CD4-positive, CD25-positive, alpha-beta regulatory T cell (primary cell): ENCODE measurements at regions not wholly inside any gene's neighbourhood (a gene's known extent, or its start where the extent isn't known, plus 50 kb on each side); places are given as distances from the start of the nearest gene placed in this dataset.

Experiments
- ATAC-seq, 2 donors: fragments of 150-1000 bp; cut with Tn5 transposase; one replicate each; pipeline ENCODE4 v1.10.0; 2021; ENCODE audit warnings: low read depth in 2 of 2, moderate number of reproducible peaks in 2 of 2, moderate library complexity in 1 of 2
- DNase-seq, 3 donors: peaks; one replicate each; pipeline versions ENCODE4 v3.0.0 to v3.0.0-alpha.2; 2012 to 2022; ENCODE audit warnings: mixed read lengths in 1 of 3
- H3K27ac ChIP-seq: one replicate; pipeline ENCODE4 v1.7.0; 2013; ENCODE audit warnings: mild to moderate bottlenecking, low read length; ENCODE audit not compliant: insufficient read depth, poor library complexity, severe bottlenecking
- H3K27me3 ChIP-seq: one replicate; pipeline ENCODE4 v1.7.0; 2013; ENCODE audit warnings: low read length; ENCODE audit not compliant: control insufficient read depth, insufficient read depth
- H3K36me3 ChIP-seq: one replicate; pipeline ENCODE4 v1.7.0; 2013; ENCODE audit warnings: mild to moderate bottlenecking, low read length, moderate library complexity; ENCODE audit not compliant: control insufficient read depth, insufficient read depth
- H3K4me1 ChIP-seq: 2 replicates; pipeline ENCODE4 v1.7.0; 2013; ENCODE audit warnings: mild to moderate bottlenecking, low read length; ENCODE audit not compliant: insufficient read depth, control insufficient read depth, poor library complexity, severe bottlenecking
- H3K4me3 ChIP-seq: one replicate; pipeline ENCODE4 v1.7.0; 2013; ENCODE audit warnings: low read depth, mild to moderate bottlenecking, low read length, moderate library complexity
- H3K9me3 ChIP-seq, 2 experiments: 1 replicate in 1 of 2; 2 replicates in 1 of 2; pipeline ENCODE4 v1.7.0; 2013; ENCODE audit warnings: low read length in 2 of 2, mild to moderate bottlenecking in 1 of 2, moderate library complexity in 1 of 2; ENCODE audit not compliant: control insufficient read depth in 2 of 2
- H3K27ac Mint-ChIP-seq, 3 donors: one replicate each; pipeline ENCODE4 v1.8.0; 2020 to 2022; ENCODE audit warnings: mild to moderate bottlenecking in 3 of 3, mixed read lengths in 3 of 3, moderate library complexity in 2 of 3
- H3K27me3 Mint-ChIP-seq: one replicate; pipeline ENCODE4 v1.8.0; 2022; ENCODE audit warnings: mild to moderate bottlenecking, mixed read lengths
- H3K36me3 Mint-ChIP-seq: one replicate; pipeline ENCODE4 v1.8.0; 2020; ENCODE audit warnings: mixed read lengths
- H3K4me1 Mint-ChIP-seq, 4 donors: one replicate each; pipeline ENCODE4 v1.8.0; 2020 to 2022; ENCODE audit warnings: mixed read lengths in 4 of 4, mild to moderate bottlenecking in 1 of 4
- H3K4me3 Mint-ChIP-seq, 4 donors: one replicate each; pipeline ENCODE4 v1.8.0; 2020 to 2022; ENCODE audit warnings: mild to moderate bottlenecking in 4 of 4, mixed read lengths in 4 of 4, moderate library complexity in 3 of 4
- H3K9me3 Mint-ChIP-seq, 7 donors: one replicate each; pipeline ENCODE4 v1.8.0; 2020 to 2022; ENCODE audit warnings: mixed read lengths in 7 of 7, mild to moderate bottlenecking in 3 of 7, moderate library complexity in 2 of 7

- Mint-ChIP-seq H3K27ac (no peak overlapping the region), H3K4me1 (no peaks in the 10 kb centered on the region), H3K36me3 (no peaks in the 10 kb centered on the region), H3K4me3 (no peak overlapping the region), H3K9me3 (peaks cover 0 to 3% (median 0%) of the 10 kb centered on the region in 7 donors), H3K27me3 (no peaks in the 10 kb centered on the region)
- H3K4me3 ChIP-seq, result no peak overlapping the region
- H3K27me3 ChIP-seq, result no peaks in the 10 kb centered on the region
- ATAC-seq (no peak), DNase-seq (no peak)
- H3K36me3 ChIP-seq, result no peaks in the 10 kb centered on the region
- no peak overlapping the region for H3K27ac ChIP-seq
- no peaks in the 10 kb centered on the region for H3K4me1 ChIP-seq
- no peaks in the 10 kb centered on the region for H3K9me3 ChIP-seq
Measured at GRCh38 chr1:221187174-221187573, 307.9 kb downstream of the HLX start.

- Histone ChIP-seq H3K36me3 (no peaks in the 10 kb centered on the region), H3K4me1 (no peaks in the 10 kb centered on the region), H3K9me3 (no peaks in the 10 kb centered on the region), H3K4me3 (no peak overlapping the region), H3K27ac (no peak overlapping the region), H3K27me3 (no peaks in the 10 kb centered on the region)
- Mint-ChIP-seq H3K27ac (no peak overlapping the region), H3K36me3 (no peaks in the 10 kb centered on the region), H3K9me3 (peaks cover 0 to 2% (median 0%) of the 10 kb centered on the region in 7 donors), H3K27me3 (no peaks in the 10 kb centered on the region), H3K4me1 (no peaks in the 10 kb centered on the region), H3K4me3 (no peak overlapping the region)
- no peak for ATAC-seq
- DNase-seq, result no peak
Measured at GRCh38 chr1:221188458-221188857, 309.2 kb downstream of the HLX start.

- no peak overlapping the region for H3K27ac Mint-ChIP-seq
- DNase-seq (no peak), ATAC-seq (no peak)
- Histone ChIP-seq H3K27ac (no peak overlapping the region), H3K36me3 (no peaks in the 10 kb centered on the region), H3K9me3 (no peaks in the 10 kb centered on the region), H3K4me3 (no peak overlapping the region), H3K27me3 (no peaks in the 10 kb centered on the region), H3K4me1 (no peaks in the 10 kb centered on the region)
- H3K27me3 Mint-ChIP-seq, result no peaks in the 10 kb centered on the region
- no peaks in the 10 kb centered on the region for H3K36me3 Mint-ChIP-seq
- no peaks in the 10 kb centered on the region for H3K4me1 Mint-ChIP-seq
- no peak overlapping the region for H3K4me3 Mint-ChIP-seq
- peaks cover 0 to 1% (median 0%) of the 10 kb centered on the region in 7 donors for H3K9me3 Mint-ChIP-seq
Measured at GRCh38 chr1:221190249-221190648, 311.0 kb downstream of the HLX start.

- DNase-seq (no peak), ATAC-seq (no peak)
- Mint-ChIP-seq H3K27ac (no peak overlapping the region), H3K4me1 (no peaks in the 10 kb centered on the region), H3K4me3 (no peak overlapping the region), H3K36me3 (no peaks in the 10 kb centered on the region), H3K27me3 (peaks cover 5% of the 10 kb centered on the region), H3K9me3 (peaks cover 0 to 1% (median 0%) of the 10 kb centered on the region in 7 donors)
- Histone ChIP-seq H3K4me3 (no peak overlapping the region), H3K27me3 (no peaks in the 10 kb centered on the region), H3K4me1 (no peaks in the 10 kb centered on the region), H3K9me3 (no peaks in the 10 kb centered on the region), H3K27ac (no peak overlapping the region), H3K36me3 (no peaks in the 10 kb centered on the region)
Measured at GRCh38 chr1:221192055-221192454, 312.8 kb downstream of the HLX start.

- ATAC-seq (no peak), DNase-seq (no peak)
- Histone ChIP-seq H3K4me3 (no peak overlapping the region), H3K27ac (no peak overlapping the region), H3K27me3 (no peaks in the 10 kb centered on the region), H3K36me3 (no peaks in the 10 kb centered on the region), H3K9me3 (no peaks in the 10 kb centered on the region), H3K4me1 (no peaks in the 10 kb centered on the region)
- Mint-ChIP-seq H3K4me1 (no peaks in the 10 kb centered on the region), H3K27ac (no peak overlapping the region), H3K9me3 (peaks cover 0 to 3% (median 1%) of the 10 kb centered on the region in 7 donors), H3K36me3 (no peaks in the 10 kb centered on the region), H3K4me3 (no peak overlapping the region), H3K27me3 (peaks cover 5% of the 10 kb centered on the region)
Measured at GRCh38 chr1:221200464-221200863, 321.2 kb downstream of the HLX start.

- H3K27ac Mint-ChIP-seq, result no peak overlapping the region
- no peak overlapping the region for H3K4me3 Mint-ChIP-seq
- Histone ChIP-seq H3K4me1 (no peaks in the 10 kb centered on the region), H3K9me3 (no peaks in the 10 kb centered on the region), H3K36me3 (no peaks in the 10 kb centered on the region), H3K4me3 (no peak overlapping the region), H3K27ac (no peak overlapping the region), H3K27me3 (no peaks in the 10 kb centered on the region)
- no peak for DNase-seq
- H3K4me1 Mint-ChIP-seq, result no peaks in the 10 kb centered on the region
- ATAC-seq, result no peak
- H3K9me3 Mint-ChIP-seq, result peaks cover 0 to 3% (median 0%) of the 10 kb centered on the region in 7 donors
- H3K27me3 Mint-ChIP-seq, result no peaks in the 10 kb centered on the region
- no peaks in the 10 kb centered on the region for H3K36me3 Mint-ChIP-seq
Measured at GRCh38 chr1:221201773-221202172, 322.5 kb downstream of the HLX start.

- Mint-ChIP-seq H3K27me3 (no peaks in the 10 kb centered on the region), H3K36me3 (no peaks in the 10 kb centered on the region), H3K4me1 (no peaks in the 10 kb centered on the region), H3K9me3 (peaks cover 0 to 5% (median 0%) of the 10 kb centered on the region in 7 donors), H3K4me3 (no peak overlapping the region), H3K27ac (no peak overlapping the region)
- Histone ChIP-seq H3K27me3 (no peaks in the 10 kb centered on the region), H3K36me3 (no peaks in the 10 kb centered on the region), H3K4me3 (no peak overlapping the region), H3K27ac (no peak overlapping the region), H3K4me1 (no peaks in the 10 kb centered on the region), H3K9me3 (no peaks in the 10 kb centered on the region)
- DNase-seq (peak; percentile 17 to 60 (median 25)), ATAC-seq (peak in 1 of 2 donors; percentile 40)
Measured at GRCh38 chr1:221203224-221204054, 324.2 kb downstream of the HLX start.
